CD4-positive, alpha-beta T cell treated with Interleukin-17A for 1 hour (primary cell): ENCODE measurements at regions not wholly inside any gene's neighbourhood (a gene's known extent, or its start where the extent isn't known, plus 50 kb on each side); places are given as distances from the start of the nearest gene placed in this dataset.

ENCODE experiments used
- DNase-seq: peaks from one replicate; pipeline ENCODE4 v3.0.0-alpha.2; 2020

DNA sequence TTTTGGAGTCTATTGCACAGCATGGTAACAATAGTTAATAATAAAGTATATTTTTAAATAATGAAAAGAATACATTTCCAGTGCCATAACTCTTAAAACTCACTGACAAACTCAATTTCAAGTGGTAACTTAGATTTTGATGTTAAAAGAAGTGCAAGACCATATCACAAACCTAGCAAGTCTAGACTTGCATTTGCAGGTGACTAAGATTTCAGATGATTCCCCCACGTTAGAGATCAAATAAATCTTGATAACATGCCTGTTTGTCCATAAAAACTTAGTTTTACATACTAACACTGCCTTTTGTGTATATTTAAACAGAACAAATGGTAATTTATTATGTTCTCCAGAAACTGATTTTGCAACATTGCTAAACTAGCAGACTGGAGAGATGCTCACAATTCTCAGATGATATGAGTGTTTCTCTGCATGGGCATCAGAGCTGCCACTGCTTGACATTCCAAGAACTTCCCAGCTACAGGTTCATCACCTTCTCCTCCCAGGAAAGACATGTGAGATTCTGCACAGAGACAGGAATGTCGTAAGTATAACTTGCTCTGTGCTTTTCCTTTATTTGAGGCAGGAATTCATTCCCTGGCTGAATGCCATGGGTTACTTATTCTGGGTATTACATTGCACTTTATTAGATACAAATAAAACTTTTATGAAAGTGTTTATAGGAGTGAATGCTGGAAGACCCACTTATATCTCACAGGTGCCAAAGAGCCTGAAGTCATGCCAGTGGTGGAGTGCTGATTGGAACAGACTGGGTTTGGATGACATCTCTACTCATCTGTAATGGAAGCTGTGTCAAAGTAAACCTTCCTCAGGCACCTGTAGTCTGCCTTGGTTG is 160.2 kb upstream of the FOXA2 start:
- DNase-seq, result no peak

DNA sequence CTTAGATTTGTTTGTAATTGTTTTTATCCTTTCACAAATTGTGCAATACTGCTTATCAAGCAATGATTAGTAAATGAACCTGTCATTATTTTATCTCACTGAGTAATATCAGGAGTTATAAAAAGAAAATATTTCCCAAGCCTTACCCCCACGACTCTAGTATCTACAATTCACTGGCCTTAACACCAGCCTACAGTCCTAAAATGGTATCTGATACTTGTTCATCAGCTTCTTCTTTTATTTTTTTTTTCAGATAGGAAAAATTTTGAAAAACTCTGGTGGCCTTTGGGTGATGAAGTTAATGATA is 160.8 kb upstream of the FOXA2 start:
- DNase-seq, result no peak

- DNase-seq, result no peak
Measured at GRCh38 chr20:22746957-22747356, 162.6 kb upstream of the FOXA2 start.

DNA sequence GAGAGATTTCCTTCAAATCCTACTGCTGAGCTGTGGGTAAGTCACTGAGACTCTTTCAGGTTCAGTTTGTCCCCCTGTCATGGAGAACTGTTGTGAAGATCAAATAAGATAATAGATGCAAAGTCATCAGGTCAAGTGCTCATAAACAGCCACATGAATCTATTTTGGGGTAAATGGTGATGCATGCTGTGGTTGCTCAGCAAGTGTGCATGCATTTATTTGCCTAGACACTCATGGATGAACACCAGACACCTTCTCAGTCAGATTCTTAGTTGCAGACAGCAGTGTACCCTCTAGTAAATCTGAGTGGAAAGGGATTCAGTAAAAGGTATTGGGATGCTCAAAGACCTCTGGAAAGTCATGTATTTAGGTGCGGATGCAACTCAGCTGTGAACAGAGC is 168.0 kb upstream of the FOXA2 start:
- no peak for DNase-seq

DNA sequence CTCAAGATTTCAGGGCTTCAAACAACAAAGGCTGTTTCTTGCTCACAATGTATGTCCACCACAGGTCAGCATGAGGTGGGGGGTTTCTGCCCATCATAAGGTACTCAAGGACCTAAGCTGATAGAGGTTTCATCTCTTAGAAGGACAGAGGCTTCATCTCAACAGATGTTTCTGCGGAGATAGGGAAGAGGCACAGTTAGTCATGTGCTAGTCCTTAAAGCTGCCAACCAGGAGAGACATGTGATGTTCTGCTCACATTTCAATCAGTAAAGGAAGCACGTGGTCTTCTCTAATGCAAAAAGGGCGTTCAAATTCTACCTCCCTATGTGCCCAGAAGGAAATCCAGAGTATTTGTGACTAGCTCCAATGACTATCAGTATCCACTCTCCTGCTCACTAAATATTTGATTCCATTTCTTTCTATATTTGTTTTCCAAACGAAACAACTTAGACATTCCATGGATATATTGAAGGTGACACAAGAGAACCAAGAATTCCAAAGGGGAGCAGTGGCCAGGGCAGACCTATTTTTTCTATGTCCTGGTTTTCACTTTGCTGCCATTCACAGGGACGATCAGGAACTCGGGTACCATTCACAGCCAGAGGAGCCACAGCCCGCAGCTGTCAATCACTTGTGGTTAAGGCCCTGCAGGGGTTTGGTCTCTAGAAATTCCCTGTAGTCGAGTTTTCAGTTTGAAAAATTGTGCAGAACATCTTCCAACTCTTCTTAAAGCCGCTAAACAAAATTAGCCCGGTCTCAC is 173.2 kb upstream of the FOXA2 start:
- no peak for DNase-seq

DNA sequence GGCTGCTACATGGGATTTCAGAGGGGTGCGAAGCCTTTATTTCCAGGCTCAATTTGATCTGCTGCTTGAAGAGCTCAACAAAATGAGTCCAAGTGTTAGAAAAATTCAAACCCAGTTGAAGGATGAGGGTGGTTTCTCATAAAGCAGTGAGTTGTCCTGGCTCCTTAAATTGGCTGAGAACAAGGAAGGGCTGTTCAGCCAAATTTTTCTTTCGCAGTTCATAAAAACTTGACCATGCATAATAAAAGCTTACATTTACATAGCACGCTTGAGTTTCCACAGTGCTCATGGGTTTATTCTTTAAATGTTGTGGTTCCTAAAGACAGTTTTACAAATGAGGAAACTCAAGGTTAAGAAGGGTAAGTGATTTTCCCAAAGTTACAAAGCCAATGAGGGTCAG is 174.4 kb upstream of the FOXA2 start:
- no peak for DNase-seq

DNA sequence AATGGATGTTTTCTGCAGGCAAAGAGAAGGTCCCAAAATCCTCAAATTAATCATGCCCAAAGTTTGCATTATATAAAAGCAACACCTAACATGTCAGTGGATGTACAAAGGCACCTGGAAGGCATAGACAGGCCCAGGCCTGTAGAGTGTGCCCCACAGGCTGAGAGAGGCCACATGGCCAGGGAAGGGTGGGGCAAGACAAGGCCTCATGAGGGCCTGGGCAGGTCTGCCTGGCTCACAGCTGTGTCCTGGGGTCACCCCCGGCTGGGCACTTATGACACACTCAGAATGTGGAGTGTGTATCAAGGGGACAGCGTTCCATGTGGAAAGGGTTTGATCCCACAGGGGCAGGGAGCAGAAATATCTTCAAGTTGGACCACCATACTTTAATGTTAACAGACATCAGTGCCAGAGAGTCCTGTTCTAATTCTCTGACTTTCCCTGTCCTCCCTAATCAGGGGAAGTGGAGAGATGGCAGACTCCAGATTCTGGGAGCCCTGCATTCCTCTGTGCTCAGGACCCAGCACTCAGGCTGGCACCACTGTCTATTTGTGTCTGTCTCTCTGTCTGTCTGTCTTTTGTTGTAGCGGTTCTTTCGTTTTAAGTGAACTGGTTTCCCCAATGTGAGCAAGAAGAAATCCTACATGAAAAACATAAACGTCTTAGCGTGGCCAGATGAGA is 178.3 kb upstream of the FOXA2 start:
- no peak for DNase-seq

DNA sequence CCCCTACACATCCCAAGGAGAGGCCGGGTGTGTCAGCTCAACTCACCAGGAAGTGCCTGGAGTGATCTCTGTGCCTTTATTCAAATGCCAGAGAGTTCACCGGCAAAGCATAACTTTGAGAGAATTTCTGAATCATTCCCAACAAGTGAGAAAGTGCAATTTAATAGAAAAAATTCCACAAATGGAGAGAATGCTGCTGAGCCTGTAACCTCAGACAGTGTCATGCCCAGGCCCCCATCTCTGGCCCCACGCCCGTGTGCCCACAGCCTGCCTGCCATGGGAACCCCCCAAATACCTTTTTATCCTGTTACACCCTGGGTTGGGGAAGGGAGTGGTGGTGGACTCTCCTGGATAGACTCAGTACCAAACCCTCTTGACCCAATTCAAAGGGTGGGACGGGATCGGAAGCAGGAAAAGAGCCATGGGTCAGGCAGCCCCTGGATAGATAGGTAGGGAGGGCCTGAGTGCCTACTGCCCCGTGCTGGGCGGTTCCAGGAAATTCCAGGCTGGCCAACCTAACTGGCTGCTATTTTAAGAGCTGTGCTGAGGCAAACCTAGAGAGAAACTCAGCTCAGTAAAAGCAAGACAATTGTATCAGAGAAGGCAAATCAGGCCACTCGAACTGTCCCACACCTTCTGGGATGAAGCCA is 179.0 kb upstream of the FOXA2 start:
- no peak for DNase-seq

GRCh38 chr20:22768266-22769178 is 184.2 kb upstream of the FOXA2 start:
- DNase-seq, result no peak

DNA sequence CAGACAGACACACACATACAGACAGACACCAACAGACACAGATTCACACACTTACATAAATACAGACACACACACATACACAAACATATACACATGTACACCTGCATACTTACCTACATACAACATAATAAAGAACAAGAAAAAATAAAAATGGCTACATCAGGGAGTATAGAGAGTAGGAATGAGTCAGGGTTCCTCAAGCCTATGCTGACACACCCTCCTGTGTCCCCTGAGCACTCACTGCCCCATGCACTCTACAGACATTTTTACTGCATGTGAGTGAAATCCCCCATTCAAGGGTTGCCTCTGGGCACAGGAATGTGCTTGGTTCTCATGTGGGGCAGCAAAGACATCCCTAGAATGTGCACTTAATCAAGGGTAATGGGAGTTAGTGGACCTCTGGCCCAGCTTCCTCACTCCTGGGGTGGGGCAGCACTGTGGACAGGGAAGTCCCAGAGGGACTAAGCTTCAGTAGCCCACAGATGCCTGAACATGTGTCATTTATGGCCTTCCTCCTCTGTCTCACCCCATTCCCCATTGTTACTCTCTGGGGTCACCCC is 185.9 kb upstream of the FOXA2 start:
- no peak for DNase-seq

GRCh38 chr20:22771706-22772105 is 187.3 kb upstream of the FOXA2 start:
- no peak for DNase-seq

DNA sequence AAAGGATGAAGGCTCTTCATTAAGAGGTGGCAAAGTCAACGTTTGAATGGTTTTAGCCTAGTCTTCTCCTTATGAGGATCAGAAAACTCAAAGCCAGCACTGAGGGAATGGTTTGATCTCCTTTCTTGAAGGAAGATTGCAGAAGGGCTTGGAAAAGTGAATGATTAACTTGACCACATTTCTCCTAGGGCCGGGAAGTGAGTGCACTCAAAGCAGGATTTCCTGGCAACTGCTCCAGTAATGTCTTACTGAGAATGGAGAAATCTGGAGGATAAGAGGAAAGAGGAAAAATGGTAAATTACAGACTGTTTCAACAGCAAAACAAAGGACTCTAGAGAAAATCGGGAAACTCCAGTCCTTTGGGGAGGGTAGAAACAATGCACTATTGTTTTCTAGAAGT is 189.0 kb upstream of the FOXA2 start:
- DNase-seq, result no peak

- no peak for DNase-seq
Measured at GRCh38 chr20:22775256-22775655, 190.9 kb upstream of the FOXA2 start.

DNA sequence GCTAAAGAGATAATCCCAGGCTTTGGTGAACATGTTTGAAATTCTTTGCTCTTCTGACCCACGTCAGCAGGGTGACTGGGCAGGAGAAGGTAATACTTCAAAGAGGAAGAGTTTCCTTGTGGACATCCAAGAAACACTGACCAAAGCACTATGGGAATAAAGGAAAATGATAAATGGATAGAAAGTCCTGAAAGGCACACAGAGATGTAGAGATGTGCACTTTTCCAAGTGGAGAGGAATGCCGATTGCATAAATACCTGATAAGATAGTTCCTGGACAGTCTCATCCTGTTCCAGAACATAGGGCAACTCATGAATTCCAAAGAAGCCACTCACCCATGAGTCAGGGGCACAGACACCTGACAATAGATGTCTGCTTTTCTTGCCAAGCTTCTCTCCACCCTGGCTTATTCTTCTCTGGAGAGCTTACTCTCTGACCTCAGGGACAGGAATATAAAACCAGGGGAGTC is 191.3 kb upstream of the FOXA2 start:
- DNase-seq, result no peak

- no peak for DNase-seq
Measured at GRCh38 chr20:22776369-22776768, 192.0 kb upstream of the FOXA2 start.

DNA sequence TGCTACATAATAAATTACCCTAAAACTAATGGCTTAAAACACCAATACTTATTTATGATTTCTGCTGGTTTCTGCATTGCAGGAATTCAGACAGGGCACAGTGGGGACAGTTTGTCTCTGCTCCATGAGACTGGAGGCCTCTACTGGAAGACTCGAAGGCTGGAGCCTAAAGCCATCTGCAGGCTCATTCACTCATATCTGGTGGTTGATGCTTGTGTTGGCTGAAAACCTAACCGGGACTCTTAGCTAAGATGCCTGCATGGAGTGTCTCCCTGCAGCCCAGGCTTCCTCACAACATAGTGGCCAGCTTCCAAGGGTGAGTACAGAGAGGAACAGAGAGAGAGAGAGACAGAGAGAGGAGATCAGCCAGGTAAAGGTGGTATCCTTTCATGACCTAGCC is 195.5 kb upstream of the FOXA2 start:
- DNase-seq, result no peak

DNA sequence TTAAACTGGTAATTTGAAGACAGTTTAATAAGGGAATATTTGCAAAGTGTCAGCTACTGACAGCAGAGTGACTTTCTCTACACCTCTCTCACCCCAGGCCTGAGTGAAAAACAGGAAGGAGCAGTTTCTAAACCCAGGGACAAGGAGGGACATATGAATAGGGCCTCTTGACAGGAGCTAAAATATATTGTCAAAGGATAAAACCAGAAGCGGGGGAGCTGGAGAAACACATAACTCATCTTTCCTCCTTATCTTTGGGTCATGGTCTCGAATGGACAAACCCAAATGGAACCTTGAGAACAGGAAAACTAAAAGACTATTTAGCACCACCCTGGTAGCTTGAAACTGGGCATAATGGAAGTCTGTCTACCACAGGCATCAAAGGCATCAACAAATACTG is 197.5 kb upstream of the FOXA2 start:
- no peak for DNase-seq

DNA sequence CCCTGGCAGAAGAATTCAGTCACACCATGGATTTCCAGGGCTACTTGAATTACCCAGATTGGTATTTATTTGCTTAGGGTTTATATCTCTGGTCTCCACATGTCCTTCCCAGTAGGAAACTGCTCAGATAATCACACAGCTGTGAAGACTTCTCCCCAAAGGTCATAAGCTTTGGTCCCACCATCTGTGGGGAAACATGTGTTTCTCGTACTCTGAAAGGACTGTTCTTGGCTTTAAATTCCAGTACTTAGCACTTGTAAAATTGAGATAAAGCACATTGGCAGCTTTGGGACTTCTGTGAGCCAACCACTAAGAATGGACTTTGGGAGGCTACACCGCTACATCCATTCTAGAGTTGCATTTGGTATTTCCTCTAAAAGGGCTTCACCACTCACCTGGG is 205.3 kb upstream of the FOXA2 start:
- no peak for DNase-seq

GRCh38 chr20:22791396-22791795 is 207.0 kb upstream of the FOXA2 start:
- no peak for DNase-seq

GRCh38 chr20:22791877-22792525 is 207.6 kb upstream of the FOXA2 start:
- DNase-seq, result no peak

DNA sequence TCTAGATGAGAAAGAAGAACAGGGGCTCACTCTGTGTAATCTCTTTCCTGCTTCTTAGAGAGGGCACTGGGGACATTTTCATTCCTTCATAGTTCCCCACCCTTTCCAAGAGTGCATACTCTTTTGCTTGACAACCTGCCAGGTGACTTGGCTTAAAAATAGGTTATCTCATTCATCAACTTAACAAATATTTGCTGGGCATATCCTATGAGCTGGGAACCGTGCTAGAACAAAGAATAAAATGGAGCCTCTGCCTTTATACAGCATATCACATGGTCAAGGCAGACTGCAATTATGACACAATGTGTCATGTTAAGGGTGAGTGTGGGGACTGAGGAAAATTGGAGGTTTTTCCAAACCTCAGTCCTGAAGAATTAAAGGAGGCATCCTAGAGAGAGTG is 209.8 kb upstream of the FOXA2 start:
- no peak for DNase-seq
